Stimulated activated CD8-positive, alpha-beta memory T cell treated with anti-CD3 and anti-CD28 coated beads, Interleukin-15, amount 100 ng/mL, for 48 hours (primary cell): ENCODE measurements at regions not wholly inside any gene's neighbourhood (a gene's known extent, or its start where the extent isn't known, plus 50 kb on each side); places are given as distances from the start of the nearest gene placed in this dataset.
"Not testable (repeated sequence)": the region's sequence is repeated elsewhere in the genome, so short reads cannot be mapped to it uniquely, and the experiment has no call there.

ENCODE experiments used
- DNase-seq, 2 donors: peaks; one replicate each; pipeline ENCODE4 v3.0.0-alpha.2; 2020; ENCODE audit warnings: low read depth in 2 of 2

DNA sequence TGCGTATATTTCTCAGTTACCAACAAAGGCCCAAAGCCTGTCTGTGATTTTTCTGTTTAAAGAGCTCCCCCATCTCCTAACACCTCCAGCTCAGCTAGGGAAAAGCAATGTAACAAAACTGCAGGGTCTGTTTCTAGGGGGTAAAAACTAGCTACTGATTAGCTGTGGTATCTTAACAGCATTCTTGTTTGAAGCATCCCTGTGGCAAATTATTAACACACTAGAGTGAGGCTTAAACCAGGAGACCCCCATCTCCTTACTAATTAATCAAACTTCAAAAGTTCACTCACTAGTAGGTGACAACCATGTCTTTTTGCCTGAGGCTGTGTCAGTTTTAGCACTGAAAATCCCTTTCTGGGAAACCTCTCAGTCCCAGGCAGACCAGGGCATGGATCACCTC, 186.2 kb upstream of the PARD3B start:
- DNase-seq, result no peak

DNA sequence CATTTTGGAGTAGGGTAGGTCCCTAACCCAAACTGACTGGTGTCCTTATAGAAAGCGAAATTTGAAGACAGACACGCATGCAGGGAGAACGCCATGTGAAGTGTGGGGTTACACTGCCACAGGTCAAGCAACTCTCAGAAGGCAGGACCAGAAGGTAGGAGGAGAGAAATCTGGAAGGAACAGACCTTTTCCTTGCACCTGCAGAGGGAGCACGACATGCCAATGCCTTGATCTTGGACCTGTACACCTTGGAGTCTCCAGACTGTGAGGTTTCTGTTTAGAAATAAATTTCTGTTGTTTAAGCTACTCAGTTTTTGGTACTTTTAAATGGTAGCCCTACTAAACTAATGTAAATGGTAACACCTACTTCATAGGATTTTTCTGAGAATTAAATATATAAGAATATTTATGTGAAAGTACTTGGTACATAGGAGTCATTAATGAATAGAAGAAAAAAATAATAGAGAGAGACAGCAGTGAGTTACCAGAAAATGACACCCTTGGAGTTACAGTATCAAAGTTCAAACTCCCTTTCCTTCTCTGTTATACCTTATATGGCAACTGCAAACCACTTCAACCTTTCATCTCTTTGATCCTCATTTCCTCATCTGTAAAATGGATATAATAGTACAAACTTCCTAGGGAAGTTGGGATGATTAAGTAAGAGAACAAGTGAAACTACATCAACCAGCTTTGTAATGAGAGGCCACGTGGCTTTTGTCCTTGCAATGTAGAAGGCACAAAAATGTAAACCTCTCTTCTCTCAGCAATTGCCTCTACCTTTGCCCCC, 184.9 kb upstream of the PARD3B start:
- no peak for DNase-seq

GRCh38 chr2:204361738-204362137, 183.5 kb upstream of the PARD3B start:
- no peak for DNase-seq

DNA sequence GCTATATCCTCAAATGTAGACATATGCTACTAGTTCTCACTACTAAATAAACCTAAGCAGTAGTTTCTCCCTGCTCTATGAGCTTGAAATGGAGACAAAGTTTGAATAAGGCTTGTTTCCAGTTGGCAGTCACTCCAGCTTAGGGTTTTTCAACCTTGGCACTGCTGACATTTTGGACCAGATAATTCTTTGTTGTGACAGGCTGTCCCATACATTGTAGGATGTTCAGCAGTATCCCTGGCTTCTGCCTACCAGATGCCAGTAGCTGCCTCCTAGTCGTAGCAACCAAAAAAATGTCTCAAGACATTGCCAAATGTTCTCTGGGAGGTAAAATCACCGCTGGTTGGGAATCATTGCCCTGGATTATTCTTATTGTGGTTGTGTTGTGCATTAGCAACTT, 182.7 kb upstream of the PARD3B start:
- DNase-seq, result no peak

- no peak for DNase-seq
Observed at GRCh38 chr2:204363513-204363912, 181.8 kb upstream of the PARD3B start.

GRCh38 chr2:204364860-204365535, 180.3 kb upstream of the PARD3B start:
- DNase-seq, result no peak

- DNase-seq, result no peak
Observed at GRCh38 chr2:204365811-204366210, 179.5 kb upstream of the PARD3B start.

DNA sequence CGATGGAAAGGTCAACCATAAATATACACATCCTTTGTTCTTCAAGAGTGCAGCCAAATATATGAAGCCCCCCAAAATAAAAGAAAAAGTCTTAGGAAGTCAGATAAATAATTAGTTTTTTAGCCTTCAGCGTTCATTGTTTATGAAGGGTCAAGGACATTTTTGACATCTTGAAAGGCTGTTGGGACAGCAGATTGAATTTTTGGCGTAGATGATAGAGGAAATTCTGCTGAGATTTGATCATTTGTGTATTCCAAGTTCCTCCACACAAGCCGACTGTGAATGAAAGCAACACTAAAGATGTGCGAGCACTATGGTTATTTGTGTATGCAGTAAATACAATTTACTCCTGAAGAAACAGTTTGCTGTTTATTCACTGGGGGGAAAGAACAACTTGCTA, 177.8 kb upstream of the PARD3B start:
- DNase-seq, result no peak

DNA sequence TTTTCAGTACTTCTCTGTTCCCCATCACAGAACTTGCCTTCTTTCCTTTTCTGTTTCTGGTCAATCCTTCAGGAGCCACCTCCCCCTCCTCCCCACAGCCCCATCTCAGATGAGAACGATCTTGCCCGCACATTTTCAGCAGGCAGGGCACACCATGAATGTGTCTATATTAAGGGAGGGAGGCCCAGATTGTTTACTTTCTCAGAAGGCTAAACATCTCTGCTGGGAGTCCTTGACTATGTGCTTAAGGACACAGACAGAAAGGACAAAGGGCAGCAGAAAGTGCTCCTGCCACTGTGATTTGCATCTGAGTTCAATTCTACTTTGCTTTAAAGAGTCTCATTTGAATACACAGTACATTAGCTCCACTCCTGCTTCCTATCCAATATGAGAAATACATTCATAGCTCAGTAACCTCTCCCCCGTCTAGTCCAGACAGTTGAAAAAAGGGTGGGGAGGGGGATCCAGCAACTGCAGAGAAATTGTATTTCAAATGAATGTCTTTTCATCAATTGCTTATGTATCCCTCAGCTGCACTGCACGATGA, 175.0 kb upstream of the PARD3B start:
- DNase-seq, result no peak

DNA sequence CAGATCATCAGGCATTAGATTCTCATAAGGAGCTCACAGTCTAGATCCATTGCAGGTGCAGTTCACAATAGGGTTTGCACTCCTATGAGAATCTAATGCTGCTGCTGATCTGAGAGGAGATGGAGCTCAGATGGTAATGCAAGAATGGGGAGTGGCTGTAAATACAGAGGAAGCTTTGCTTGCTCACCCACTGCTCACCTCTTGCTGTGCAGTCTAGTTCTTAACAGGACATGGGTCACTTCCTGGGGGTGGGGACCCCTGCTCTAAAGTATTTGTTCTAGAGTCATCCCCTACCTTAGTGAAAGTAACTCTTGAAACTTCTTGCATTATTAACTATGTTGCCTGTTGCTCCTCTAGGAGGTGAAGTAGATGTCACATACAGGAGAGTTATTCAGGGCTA, 171.3 kb upstream of the PARD3B start:
- DNase-seq, result no peak

DNA sequence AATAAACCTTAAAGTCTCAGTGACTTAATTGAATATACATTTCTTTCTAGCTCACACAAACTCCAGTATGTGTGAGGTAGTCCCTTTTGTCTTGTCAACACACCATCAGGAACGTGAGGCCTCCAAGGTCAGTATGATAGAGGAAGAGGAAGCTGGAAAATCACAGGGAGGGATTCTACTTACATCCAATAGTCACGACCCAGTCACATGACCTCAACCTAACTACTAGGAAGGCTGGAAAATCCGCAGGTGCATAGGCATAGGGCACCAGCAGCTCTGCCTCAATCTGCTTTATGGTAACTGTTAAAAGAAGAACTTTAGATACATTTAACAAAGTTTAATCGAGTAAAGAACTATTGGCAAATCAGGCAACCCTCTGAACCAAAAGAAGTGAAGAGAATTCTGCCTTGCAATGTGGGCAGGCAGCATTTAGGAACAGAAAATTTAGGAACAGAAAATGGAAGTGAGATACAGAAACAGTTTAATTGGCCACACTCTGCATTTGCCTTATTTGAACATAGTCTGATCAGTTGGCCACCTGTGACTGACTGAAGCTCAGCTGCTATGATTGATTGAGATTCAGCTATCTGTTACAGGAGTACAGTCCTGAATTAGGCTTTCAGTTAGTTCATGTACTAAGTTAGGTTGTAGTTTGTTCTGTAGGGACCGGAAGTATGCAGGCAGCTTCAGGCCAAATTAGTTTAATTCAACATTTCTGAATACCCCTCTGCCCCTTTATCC, 165.0 kb upstream of the PARD3B start:
- DNase-seq, result no peak

DNA sequence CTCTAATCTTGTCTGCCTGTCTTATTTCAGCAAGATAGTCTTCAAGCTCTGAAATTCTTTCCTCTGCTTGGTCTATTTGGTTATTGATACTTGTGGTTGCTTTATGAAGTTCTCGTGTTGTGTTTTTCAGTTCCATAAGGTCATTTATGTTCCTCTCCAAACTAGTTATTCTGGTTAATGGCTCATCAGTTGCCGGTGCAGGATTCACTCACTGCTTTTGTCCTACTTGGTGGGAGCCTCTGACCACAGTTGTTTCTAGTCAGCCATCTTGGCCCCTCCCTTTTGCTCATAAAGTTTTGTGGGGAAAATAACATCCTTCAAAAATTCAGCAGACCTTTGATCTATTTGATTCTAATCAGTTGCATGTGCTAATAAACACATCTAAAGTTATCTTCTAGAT, 158.6 kb upstream of the PARD3B start:
- no peak for DNase-seq

DNA sequence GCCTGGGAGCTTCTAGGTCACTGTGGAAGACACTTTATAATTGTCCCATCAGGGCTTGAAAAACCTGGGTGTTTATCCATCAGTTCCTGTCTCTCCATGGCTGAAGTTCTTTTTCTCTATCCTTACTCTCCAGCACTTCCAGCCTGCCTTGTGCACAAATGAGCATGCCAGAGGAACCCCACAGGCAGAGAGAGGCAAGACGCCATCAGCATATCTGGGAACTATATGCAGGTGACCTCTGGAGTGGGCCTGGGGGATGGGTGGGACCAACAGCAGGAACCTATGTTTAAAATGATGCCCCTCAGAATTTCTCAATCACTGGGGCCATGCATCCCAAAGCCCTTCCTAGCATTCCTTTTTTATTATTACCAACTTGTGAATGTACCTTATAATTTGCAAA, 156.2 kb upstream of the PARD3B start:
- no peak for DNase-seq

GRCh38 chr2:204389856-204390255, 155.4 kb upstream of the PARD3B start:
- DNase-seq, result no peak

- DNase-seq, result no peak
Observed at GRCh38 chr2:204395539-204395938, 149.7 kb upstream of the PARD3B start.

- no peak for DNase-seq
Observed at GRCh38 chr2:204401114-204401513, 144.2 kb upstream of the PARD3B start.

DNA sequence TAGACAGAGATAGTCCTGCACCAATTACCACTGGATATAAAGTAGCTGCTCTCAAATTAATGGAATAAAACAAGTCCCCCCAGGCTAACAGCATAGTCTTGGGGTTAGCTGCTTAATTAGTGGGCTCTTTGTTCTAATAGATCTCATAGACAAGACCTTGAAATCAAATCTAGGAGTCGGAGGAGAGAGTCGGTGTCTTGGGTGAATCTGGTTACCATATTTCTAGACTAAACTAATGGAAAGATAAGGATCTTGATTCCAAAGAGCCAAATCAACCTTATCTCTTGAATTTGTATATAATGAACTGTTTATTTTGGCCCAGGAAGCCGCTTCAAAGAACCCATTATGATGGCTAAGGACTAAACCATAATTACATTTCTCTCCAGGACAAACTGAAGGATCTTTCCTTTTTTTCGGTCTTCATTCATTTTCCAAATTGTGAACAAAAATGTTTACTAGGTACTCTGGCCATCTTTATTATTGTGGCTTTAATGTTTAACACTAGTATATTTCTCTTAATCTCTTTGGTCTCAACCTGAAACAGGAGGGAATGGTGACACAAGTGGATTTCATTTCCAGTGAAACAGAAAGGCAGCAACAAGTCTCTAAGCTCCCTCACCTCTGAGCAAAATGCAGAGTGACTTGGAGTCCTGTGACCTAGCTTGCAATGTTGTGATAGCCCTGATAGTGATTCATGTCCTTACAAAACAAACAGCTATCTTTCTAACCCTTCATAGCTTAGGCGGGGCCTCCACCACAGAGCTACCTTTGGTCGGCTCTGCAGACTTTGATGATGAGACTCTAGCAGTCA, 137.9 kb upstream of the PARD3B start:
- no peak for DNase-seq

DNA sequence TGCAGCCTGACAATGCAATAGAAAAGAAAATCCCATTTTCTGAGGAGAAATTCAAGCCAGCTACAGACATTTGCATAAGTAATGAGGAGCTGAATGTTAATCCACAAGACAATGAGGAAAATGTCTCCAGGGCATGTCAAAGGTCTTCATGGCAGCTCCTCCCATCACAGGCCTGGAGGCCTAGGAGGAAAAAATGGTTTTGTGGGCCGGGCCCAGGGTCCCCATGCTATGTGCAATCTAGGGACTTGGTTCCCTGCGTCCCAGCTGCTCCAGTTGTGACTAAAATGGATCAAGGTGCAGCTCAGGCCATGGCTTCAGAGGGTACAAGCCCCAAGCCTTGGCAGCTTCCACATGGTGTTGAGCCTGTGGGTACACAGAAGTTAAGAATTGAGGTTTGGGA, 132.5 kb upstream of the PARD3B start:
- DNase-seq, result not testable (repeated sequence)

- no peak for DNase-seq
Observed at GRCh38 chr2:204415406-204416181, 129.7 kb upstream of the PARD3B start.

- no peak for DNase-seq
Observed at GRCh38 chr2:204416236-204416635, 129.0 kb upstream of the PARD3B start.

GRCh38 chr2:204425821-204426220, 119.5 kb upstream of the PARD3B start:
- DNase-seq, result no peak
